HCT116 (cell line): ENCODE measurements at regions not wholly inside any gene's neighbourhood (a gene's known extent, or its start where the extent isn't known, plus 50 kb on each side); places are given as distances from the start of the nearest gene placed in this dataset.

Experiments used
- POLR2AphosphoS5 ChIP-seq: IDR thresholded peaks from 2 replicates; pipeline ENCODE4 v1.6.1; 2011; ENCODE audit warnings: mild to moderate bottlenecking, low read depth, low read length, moderate library complexity
- TF ChIP-seq, protein P1 (sequence below), 3 experiments: fragments of 200-600 bp in 1 of 3; sonication (generic) in 1 of 3; IDR thresholded peaks in 2 of 3; conservative IDR thresholded peaks in 1 of 3; 2 replicates each; pipeline ENCODE4 v1.5.1; 2012 to 2017; ENCODE audit warnings: low read depth in 2 of 3, low read length in 2 of 3, antibody characterized with exemption in 1 of 3, borderline replicate concordance in 1 of 3, control low read depth in 1 of 3, mild to moderate bottlenecking in 1 of 3, mixed read lengths in 1 of 3, mixed run types in 1 of 3, moderate library complexity in 1 of 3; ENCODE audit not compliant: insufficient read depth in 1 of 3

DNA sequence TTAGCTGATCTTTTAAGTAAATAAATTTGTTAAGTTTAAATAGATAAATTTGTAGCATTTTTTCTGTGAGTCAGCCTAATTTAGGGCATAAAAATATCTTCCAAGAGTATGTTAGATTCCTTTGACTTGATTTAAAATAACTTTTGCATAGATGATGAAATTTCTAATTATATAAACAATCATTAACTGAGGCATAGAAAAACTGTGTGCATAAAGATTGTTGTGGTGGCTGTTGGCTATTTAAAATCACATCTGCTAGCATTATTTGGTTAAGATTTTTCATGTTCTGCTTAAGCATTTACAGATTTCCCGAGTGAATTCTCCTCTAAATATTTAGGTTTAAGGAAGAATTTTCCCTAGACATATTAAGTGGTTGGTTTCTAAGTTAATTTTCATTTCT, 223.2 kb downstream of the FSCB start:
- no peak for TF ChIP-seq POLR2AphosphoS5
- TF ChIP-seq, protein P1, sequence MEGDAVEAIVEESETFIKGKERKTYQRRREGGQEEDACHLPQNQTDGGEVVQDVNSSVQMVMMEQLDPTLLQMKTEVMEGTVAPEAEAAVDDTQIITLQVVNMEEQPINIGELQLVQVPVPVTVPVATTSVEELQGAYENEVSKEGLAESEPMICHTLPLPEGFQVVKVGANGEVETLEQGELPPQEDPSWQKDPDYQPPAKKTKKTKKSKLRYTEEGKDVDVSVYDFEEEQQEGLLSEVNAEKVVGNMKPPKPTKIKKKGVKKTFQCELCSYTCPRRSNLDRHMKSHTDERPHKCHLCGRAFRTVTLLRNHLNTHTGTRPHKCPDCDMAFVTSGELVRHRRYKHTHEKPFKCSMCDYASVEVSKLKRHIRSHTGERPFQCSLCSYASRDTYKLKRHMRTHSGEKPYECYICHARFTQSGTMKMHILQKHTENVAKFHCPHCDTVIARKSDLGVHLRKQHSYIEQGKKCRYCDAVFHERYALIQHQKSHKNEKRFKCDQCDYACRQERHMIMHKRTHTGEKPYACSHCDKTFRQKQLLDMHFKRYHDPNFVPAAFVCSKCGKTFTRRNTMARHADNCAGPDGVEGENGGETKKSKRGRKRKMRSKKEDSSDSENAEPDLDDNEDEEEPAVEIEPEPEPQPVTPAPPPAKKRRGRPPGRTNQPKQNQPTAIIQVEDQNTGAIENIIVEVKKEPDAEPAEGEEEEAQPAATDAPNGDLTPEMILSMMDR (IDR thresholded peaks at IDR 0.05 in 2 of 3, conservative IDR thresholded peaks at IDR 0.05 in 1 of 3; ENCODE audit: borderline replicate concordance in 1 of 3, insufficient read depth in 1 of 3, low read depth in 2 of 3, low read length in 2 of 3), result no peak
